ENCODE measurements at regions not wholly inside any gene's neighbourhood (a gene's known extent, or its start where the extent isn't known, plus 50 kb on each side); places are given as distances from the start of the nearest gene placed in this dataset.

GRCh38 chr3:13141991-13142412 is 68.8 kb upstream of the IQSEC1 start:
- Histone ChIP-seq H3K4me1 (ENCODE audit: low read length) (no peaks in the 10 kb centered on the region), H3K79me2 (ENCODE audit: low read length) (no peaks in the 10 kb centered on the region), H4K20me1 (ENCODE audit: insufficient read depth, low read length) (0 out of 2 replicates have a peak, but pooled peaks cover 6% of the 10 kb centered on the region), H3K9me3 (ENCODE audit: insufficient read depth, low read length) (no peaks in the 10 kb centered on the region), H3K27me3 (ENCODE audit: low read depth, low read length) (peaks cover 36% of the 10 kb centered on the region), H3K36me3 (replicated peaks; ENCODE audit: low read depth, low read length) (no peaks in the 10 kb centered on the region), H3K4me3 (ENCODE audit: low read length) (no peak overlapping the region), H3K27ac (ENCODE audit: low read length) (no peak overlapping the region), H2AFZ (ENCODE audit: low read depth, low read length) (no peak overlapping the region), H3K4me2 (ENCODE audit: low read length) (no peak overlapping the region), H3K9ac (ENCODE audit: low read length) (no peak overlapping the region)
- no peak for TF ChIP-seq EZH2phosphoT487 (IDR thresholded peaks at IDR 0.05; ENCODE audit: low read depth)
- TF ChIP-seq CTCF (IDR thresholded peaks at IDR 0.05; ENCODE audit: low read depth, low read length) = no peak

GRCh38 chr3:13141183-13141582 is 68.0 kb upstream of the IQSEC1 start:
- H3K27ac ChIP-seq (ENCODE audit: low read length) = no peak overlapping the region

GRCh38 chr3:13140596-13140995 is 67.4 kb upstream of the IQSEC1 start:
- Histone ChIP-seq H3K27ac (ENCODE audit: low read length) (no peak overlapping the region), H3K27me3 (ENCODE audit: low read depth, low read length) (peaks cover 48% of the 10 kb centered on the region), H3K36me3 (replicated peaks; ENCODE audit: low read depth, low read length) (no peaks in the 10 kb centered on the region), H3K9me3 (ENCODE audit: insufficient read depth, low read length) (no peaks in the 10 kb centered on the region), H3K9ac (ENCODE audit: low read length) (no peak overlapping the region), H3K4me2 (ENCODE audit: low read length) (no peak overlapping the region), H3K4me3 (ENCODE audit: low read length) (no peak overlapping the region), H4K20me1 (ENCODE audit: insufficient read depth, low read length) (0 out of 2 replicates have a peak, but pooled peaks cover 6% of the 10 kb centered on the region), H3K4me1 (ENCODE audit: low read length) (no peaks in the 10 kb centered on the region), H3K79me2 (ENCODE audit: low read length) (no peaks in the 10 kb centered on the region), H2AFZ (ENCODE audit: low read depth, low read length) (no peak overlapping the region)
- TF ChIP-seq EZH2phosphoT487 (IDR thresholded peaks at IDR 0.05; ENCODE audit: low read depth) (no peak), CTCF (IDR thresholded peaks at IDR 0.05; ENCODE audit: low read depth, low read length) (no peak)

More at GRCh38 chr3:13141183-13141582, 68.0 kb upstream of the IQSEC1 start:
- Histone ChIP-seq H3K9me3 (ENCODE audit: insufficient read depth, low read length) (no peaks in the 10 kb centered on the region), H3K36me3 (replicated peaks; ENCODE audit: low read depth, low read length) (no peaks in the 10 kb centered on the region), H2AFZ (ENCODE audit: low read depth, low read length) (no peak overlapping the region), H3K4me2 (ENCODE audit: low read length) (no peak overlapping the region), H3K4me1 (ENCODE audit: low read length) (no peaks in the 10 kb centered on the region), H3K27me3 (ENCODE audit: low read depth, low read length) (peaks cover 45% of the 10 kb centered on the region), H3K79me2 (ENCODE audit: low read length) (no peaks in the 10 kb centered on the region), H3K9ac (ENCODE audit: low read length) (no peak overlapping the region), H3K4me3 (ENCODE audit: low read length) (no peak overlapping the region), H4K20me1 (ENCODE audit: insufficient read depth, low read length) (0 out of 2 replicates have a peak, but pooled peaks cover 6% of the 10 kb centered on the region)
- TF ChIP-seq CTCF (IDR thresholded peaks at IDR 0.05; ENCODE audit: low read depth, low read length) (no peak), EZH2phosphoT487 (IDR thresholded peaks at IDR 0.05; ENCODE audit: low read depth) (no peak)

GRCh38 chr3:13139471-13140065 is 66.3 kb upstream of the IQSEC1 start:
- TF ChIP-seq EZH2phosphoT487 (IDR thresholded peaks at IDR 0.05; ENCODE audit: low read depth) (no peak), CTCF (IDR thresholded peaks at IDR 0.05; ENCODE audit: low read depth, low read length) (no peak)
- no peak overlapping the region for H3K27ac ChIP-seq (ENCODE audit: low read length)
- 0 out of 2 replicates have a peak, but pooled peaks cover 6% of the 10 kb centered on the region for H4K20me1 ChIP-seq (ENCODE audit: insufficient read depth, low read length)
- H3K27me3 ChIP-seq (ENCODE audit: low read depth, low read length) = peaks cover 48% of the 10 kb centered on the region
- H3K79me2 ChIP-seq (ENCODE audit: low read length) = no peaks in the 10 kb centered on the region
- no peak overlapping the region for H2AFZ ChIP-seq (ENCODE audit: low read depth, low read length)
- no peak overlapping the region for H3K4me3 ChIP-seq (ENCODE audit: low read length)
- no peaks in the 10 kb centered on the region for H3K36me3 ChIP-seq (replicated peaks; ENCODE audit: low read depth, low read length)
- no peak overlapping the region for H3K9ac ChIP-seq (ENCODE audit: low read length)
- no peaks in the 10 kb centered on the region for H3K4me1 ChIP-seq (ENCODE audit: low read length)
- H3K4me2 ChIP-seq (ENCODE audit: low read length) = no peak overlapping the region
- no peaks in the 10 kb centered on the region for H3K9me3 ChIP-seq (ENCODE audit: insufficient read depth, low read length)
